H1 (cell line): ENCODE measurements at regions not wholly inside any gene's neighbourhood (a gene's known extent, or its start where the extent isn't known, plus 50 kb on each side); places are given as distances from the start of the nearest gene placed in this dataset.

Source experiments
- ASH2L ChIP-seq: fragments of 200-600, 300-600 bp; sonication (generic); IDR thresholded peaks from one replicate; pipeline ENCODE4 v1.7.1; 2017; ENCODE audit warnings: low read length
- BACH1 ChIP-seq: IDR thresholded peaks from 2 replicates; pipeline ENCODE4 v1.6.1; 2012; ENCODE audit warnings: low read length, improper control_type of control experiment
- MAFK ChIP-seq: IDR thresholded peaks from 2 replicates; pipeline ENCODE4 v1.6.1; 2012; ENCODE audit warnings: low read depth, mild to moderate bottlenecking, improper control_type of control experiment, low read length
- NANOG ChIP-seq: IDR thresholded peaks from 2 replicates; pipeline ENCODE4 v1.6.1; 2011; ENCODE audit warnings: low read length, low read depth, mild to moderate bottlenecking, inconsistent platforms; ENCODE audit not compliant: insufficient read depth, poor library complexity, severe bottlenecking
- NRF1 ChIP-seq: IDR thresholded peaks from 2 replicates; pipeline ENCODE4 v1.6.1; 2011; ENCODE audit warnings: mild to moderate bottlenecking, low read depth, low read length, improper control_type of control experiment
- SP4 ChIP-seq: IDR thresholded peaks from 2 replicates; pipeline ENCODE4 v1.6.1; 2012; ENCODE audit warnings: low read length, inconsistent platforms
- TEAD4 ChIP-seq: IDR thresholded peaks from 2 replicates; pipeline ENCODE4 v1.6.1; 2012; ENCODE audit warnings: low read depth, low read length, inconsistent platforms, mixed read lengths
- USF2 ChIP-seq: IDR thresholded peaks from 2 replicates; pipeline ENCODE4 v1.6.1; 2011; ENCODE audit warnings: low read length, improper control_type of control experiment
- YY1 ChIP-seq: IDR thresholded peaks from 2 replicates; pipeline ENCODE4 v1.6.1; 2011; ENCODE audit warnings: low read depth, mild to moderate bottlenecking, low read length

- TF ChIP-seq MAFK (no peak), ASH2L (no peak), NANOG (no peak), SP4 (no peak), USF2 (no peak), BACH1 (no peak), YY1 (no peak), TEAD4 (no peak), NRF1 (no peak)
Observed at GRCh38 chr6:51099201-51099600, 280.5 kb downstream of the TFAP2B start (continued).
